H1 (cell line): ENCODE measurements at regions not wholly inside any gene's neighbourhood (a gene's known extent, or its start where the extent isn't known, plus 50 kb on each side); places are given as distances from the start of the nearest gene placed in this dataset.

Source experiments
- BCL11A ChIP-seq, 2 experiments: IDR thresholded peaks; one replicate each; pipeline ENCODE4 v1.6.1; 2011; ENCODE audit warnings: low read depth in 2 of 2, low read length in 2 of 2, mild to moderate bottlenecking in 2 of 2
- BRCA1 ChIP-seq: IDR thresholded peaks from 2 replicates; pipeline ENCODE4 v1.6.1; 2012; ENCODE audit warnings: low read depth, low read length, improper control_type of control experiment
- CBX5 ChIP-seq: fragments of 300-800, 300-1000 bp; sonication (generic); IDR thresholded peaks from 2 replicates; pipeline ENCODE4 v1.7.1; 2016; ENCODE audit warnings: antibody characterized with exemption, low read length, low read depth
- POU5F1 ChIP-seq: IDR thresholded peaks from 2 replicates; pipeline ENCODE4 v1.6.1; 2011; ENCODE audit warnings: low read depth, mild to moderate bottlenecking, low read length, moderate library complexity
- SUZ12 ChIP-seq: fragments of 200-600 bp; sonication (generic); IDR thresholded peaks from 2 replicates; pipeline ENCODE4 v1.6.1; 2012; ENCODE audit warnings: mild to moderate bottlenecking, inconsistent platforms, low read length, moderate library complexity, mixed read lengths
- TAF1 ChIP-seq: IDR thresholded peaks from 2 replicates; pipeline ENCODE4 v1.6.1; 2011; ENCODE audit warnings: mild to moderate bottlenecking, low read depth, low read length
- TF ChIP-seq, protein P1 (sequence below): fragments of 300-600 bp; sonication (generic); IDR thresholded peaks from 2 replicates; pipeline ENCODE4 v1.7.1; 2012; ENCODE audit warnings: low read length, moderate library complexity, mild to moderate bottlenecking, inconsistent platforms; ENCODE audit not compliant: insufficient replicate concordance

DNA sequence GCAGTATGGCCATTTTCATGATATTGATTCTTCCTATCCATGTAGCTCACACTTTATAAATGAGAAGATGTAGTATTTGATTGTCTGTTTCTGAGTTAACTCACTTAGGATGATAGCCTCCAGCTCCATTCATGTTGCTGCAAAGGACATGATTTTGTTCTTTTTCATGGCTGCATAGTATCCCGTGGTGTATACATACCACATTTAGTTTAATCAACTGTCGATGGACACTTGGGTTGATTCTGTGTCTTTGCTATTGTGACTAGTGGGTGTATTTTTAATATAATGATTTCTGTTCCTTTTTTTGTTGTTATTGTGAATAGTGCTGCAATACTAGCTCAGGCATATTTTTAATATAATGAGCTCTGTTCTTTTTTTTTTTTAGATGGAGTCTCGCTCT lies 560.3 kb upstream of the ZNF608 start (continued):
- TF ChIP-seq, protein P1, sequence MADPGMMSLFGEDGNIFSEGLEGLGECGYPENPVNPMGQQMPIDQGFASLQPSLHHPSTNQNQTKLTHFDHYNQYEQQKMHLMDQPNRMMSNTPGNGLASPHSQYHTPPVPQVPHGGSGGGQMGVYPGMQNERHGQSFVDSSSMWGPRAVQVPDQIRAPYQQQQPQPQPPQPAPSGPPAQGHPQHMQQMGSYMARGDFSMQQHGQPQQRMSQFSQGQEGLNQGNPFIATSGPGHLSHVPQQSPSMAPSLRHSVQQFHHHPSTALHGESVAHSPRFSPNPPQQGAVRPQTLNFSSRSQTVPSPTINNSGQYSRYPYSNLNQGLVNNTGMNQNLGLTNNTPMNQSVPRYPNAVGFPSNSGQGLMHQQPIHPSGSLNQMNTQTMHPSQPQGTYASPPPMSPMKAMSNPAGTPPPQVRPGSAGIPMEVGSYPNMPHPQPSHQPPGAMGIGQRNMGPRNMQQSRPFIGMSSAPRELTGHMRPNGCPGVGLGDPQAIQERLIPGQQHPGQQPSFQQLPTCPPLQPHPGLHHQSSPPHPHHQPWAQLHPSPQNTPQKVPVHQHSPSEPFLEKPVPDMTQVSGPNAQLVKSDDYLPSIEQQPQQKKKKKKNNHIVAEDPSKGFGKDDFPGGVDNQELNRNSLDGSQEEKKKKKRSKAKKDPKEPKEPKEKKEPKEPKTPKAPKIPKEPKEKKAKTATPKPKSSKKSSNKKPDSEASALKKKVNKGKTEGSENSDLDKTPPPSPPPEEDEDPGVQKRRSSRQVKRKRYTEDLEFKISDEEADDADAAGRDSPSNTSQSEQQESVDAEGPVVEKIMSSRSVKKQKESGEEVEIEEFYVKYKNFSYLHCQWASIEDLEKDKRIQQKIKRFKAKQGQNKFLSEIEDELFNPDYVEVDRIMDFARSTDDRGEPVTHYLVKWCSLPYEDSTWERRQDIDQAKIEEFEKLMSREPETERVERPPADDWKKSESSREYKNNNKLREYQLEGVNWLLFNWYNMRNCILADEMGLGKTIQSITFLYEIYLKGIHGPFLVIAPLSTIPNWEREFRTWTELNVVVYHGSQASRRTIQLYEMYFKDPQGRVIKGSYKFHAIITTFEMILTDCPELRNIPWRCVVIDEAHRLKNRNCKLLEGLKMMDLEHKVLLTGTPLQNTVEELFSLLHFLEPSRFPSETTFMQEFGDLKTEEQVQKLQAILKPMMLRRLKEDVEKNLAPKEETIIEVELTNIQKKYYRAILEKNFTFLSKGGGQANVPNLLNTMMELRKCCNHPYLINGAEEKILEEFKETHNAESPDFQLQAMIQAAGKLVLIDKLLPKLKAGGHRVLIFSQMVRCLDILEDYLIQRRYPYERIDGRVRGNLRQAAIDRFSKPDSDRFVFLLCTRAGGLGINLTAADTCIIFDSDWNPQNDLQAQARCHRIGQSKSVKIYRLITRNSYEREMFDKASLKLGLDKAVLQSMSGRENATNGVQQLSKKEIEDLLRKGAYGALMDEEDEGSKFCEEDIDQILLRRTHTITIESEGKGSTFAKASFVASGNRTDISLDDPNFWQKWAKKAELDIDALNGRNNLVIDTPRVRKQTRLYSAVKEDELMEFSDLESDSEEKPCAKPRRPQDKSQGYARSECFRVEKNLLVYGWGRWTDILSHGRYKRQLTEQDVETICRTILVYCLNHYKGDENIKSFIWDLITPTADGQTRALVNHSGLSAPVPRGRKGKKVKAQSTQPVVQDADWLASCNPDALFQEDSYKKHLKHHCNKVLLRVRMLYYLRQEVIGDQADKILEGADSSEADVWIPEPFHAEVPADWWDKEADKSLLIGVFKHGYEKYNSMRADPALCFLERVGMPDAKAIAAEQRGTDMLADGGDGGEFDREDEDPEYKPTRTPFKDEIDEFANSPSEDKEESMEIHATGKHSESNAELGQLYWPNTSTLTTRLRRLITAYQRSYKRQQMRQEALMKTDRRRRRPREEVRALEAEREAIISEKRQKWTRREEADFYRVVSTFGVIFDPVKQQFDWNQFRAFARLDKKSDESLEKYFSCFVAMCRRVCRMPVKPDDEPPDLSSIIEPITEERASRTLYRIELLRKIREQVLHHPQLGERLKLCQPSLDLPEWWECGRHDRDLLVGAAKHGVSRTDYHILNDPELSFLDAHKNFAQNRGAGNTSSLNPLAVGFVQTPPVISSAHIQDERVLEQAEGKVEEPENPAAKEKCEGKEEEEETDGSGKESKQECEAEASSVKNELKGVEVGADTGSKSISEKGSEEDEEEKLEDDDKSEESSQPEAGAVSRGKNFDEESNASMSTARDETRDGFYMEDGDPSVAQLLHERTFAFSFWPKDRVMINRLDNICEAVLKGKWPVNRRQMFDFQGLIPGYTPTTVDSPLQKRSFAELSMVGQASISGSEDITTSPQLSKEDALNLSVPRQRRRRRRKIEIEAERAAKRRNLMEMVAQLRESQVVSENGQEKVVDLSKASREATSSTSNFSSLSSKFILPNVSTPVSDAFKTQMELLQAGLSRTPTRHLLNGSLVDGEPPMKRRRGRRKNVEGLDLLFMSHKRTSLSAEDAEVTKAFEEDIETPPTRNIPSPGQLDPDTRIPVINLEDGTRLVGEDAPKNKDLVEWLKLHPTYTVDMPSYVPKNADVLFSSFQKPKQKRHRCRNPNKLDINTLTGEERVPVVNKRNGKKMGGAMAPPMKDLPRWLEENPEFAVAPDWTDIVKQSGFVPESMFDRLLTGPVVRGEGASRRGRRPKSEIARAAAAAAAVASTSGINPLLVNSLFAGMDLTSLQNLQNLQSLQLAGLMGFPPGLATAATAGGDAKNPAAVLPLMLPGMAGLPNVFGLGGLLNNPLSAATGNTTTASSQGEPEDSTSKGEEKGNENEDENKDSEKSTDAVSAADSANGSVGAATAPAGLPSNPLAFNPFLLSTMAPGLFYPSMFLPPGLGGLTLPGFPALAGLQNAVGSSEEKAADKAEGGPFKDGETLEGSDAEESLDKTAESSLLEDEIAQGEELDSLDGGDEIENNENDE, result no peak
- TF ChIP-seq BRCA1, result no peak
- no peak for TF ChIP-seq BCL11A (IDR thresholded peaks at IDR 0.05; ENCODE audit: low read depth in 2 of 2, low read length in 2 of 2)
- no peak for TF ChIP-seq POU5F1
- no peak for TF ChIP-seq SUZ12
- TF ChIP-seq CBX5, result no peak
- TF ChIP-seq TAF1, result no peak
